ENCODE measurements at regions not wholly inside any gene's neighbourhood (a gene's known extent, or its start where the extent isn't known, plus 50 kb on each side); places are given as distances from the start of the nearest gene placed in this dataset.

DNA sequence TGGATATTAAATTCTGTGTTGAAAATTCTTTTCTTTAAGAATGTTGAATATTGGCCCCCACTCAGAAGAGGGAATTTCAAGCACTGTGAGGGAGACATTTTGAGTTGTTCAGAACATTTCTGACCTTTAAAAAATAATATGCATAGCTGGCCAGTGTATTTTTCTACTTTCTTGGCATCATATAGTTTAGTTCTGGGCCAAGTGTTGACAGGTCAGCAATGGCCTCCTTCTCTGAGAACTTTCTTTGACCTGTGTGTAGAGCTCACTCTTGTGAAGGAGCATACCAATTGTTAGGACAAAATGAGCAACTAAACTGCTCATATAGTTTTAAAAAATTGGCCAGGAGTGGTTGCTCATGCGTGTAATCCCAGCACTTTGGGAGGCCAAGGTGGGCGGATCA is 376.0 kb downstream of the LRRC70 start:
- POLR2A ChIA-PET (ENCODE audit: partially characterized antibody) = no interaction called here
- H4K91ac ChIP-seq (replicated peaks; ENCODE audit: insufficient read length, low read length) = no peak overlapping the region
- H3K9me3 ChIP-seq (ENCODE audit: insufficient read depth in 2 of 2, low read depth in 1 of 2, low read length in 1 of 2) = no peaks in the 10 kb centered on the region
- no peak overlapping the region for H3K4me3 ChIP-seq (ENCODE audit: extremely low read depth in 1 of 4, insufficient read depth in 2 of 4, low read depth in 3 of 4, low read length in 4 of 4)
- H3K4me2 ChIP-seq (ENCODE audit: insufficient read depth in 1 of 2, low read depth in 2 of 2, low read length in 2 of 2) = no peak overlapping the region
- FAIRE-seq (no peak), DNase-seq (ENCODE audit: low read depth in 1 of 2, low spot score in 2 of 2) (no peak)
- H2BK12ac ChIP-seq (ENCODE audit: low read depth, low read length) = no peak overlapping the region
- WGBS, 2 experiments (ENCODE audit: extremely low coverage in 1 of 2, insufficient coverage in 1 of 2, insufficient read length in 1 of 2, insufficient replicate concordance in 2 of 2, low coverage in 1 of 2, low lambda C conversion rate in 2 of 2, missing lambda C conversion rate in 1 of 2) = 96% methylated on average over 2 of the region's 2 CpGs; no CpG with 5 or more reads in 1 of the 2 experiments
- H3K79me1 ChIP-seq (ENCODE audit: low read depth, low read length) = no peaks in the 10 kb centered on the region
- H3K4ac ChIP-seq (replicated peaks; ENCODE audit: insufficient read length, low read depth, low read length) = no peak overlapping the region
- H2BK15ac ChIP-seq (ENCODE audit: low read length) = no peak overlapping the region
- no peaks in the 10 kb centered on the region for H3K79me2 ChIP-seq (ENCODE audit: control insufficient read depth in 1 of 2, insufficient read depth in 2 of 2, low read length in 2 of 2)
- no peaks in the 10 kb centered on the region for H3K36me3 ChIP-seq (ENCODE audit: control insufficient read depth in 2 of 4, insufficient read depth in 4 of 4, low read length in 3 of 4)
- no peak overlapping the region for H4K5ac ChIP-seq (ENCODE audit: insufficient read length, low read depth, low read length)
- H3K27me3 ChIP-seq (replicated peaks in 1 of 4; ENCODE audit: control insufficient read depth in 3 of 4, extremely low read depth in 1 of 4, insufficient read depth in 3 of 4, low read length in 3 of 4) = no peaks in the 10 kb centered on the region
- H3K18ac ChIP-seq (ENCODE audit: extremely low read depth, low read length) = no peak overlapping the region
- H3K14ac ChIP-seq (ENCODE audit: insufficient read length) = no peak overlapping the region
- no peak overlapping the region for H2BK120ac ChIP-seq (replicated peaks; ENCODE audit: low read depth, low read length)
- H4K20me1 ChIP-seq (replicated peaks in 1 of 2; ENCODE audit: control insufficient read depth in 1 of 2, insufficient read depth in 2 of 2, low read length in 2 of 2) = no peaks in the 10 kb centered on the region
- CTCF ChIA-PET (ENCODE audit: partially characterized antibody) = no interaction called here
- no peak overlapping the region for H2BK5ac ChIP-seq (ENCODE audit: low read depth, low read length)
- H3K23me2 ChIP-seq (ENCODE audit: low read depth, low read length) = no peaks in the 10 kb centered on the region
- H3K27ac ChIP-seq (ENCODE audit: low read depth, low read length) = no peak overlapping the region
- no peak overlapping the region for H3K23ac ChIP-seq (ENCODE audit: insufficient read length)
- H4K8ac ChIP-seq (ENCODE audit: extremely low read depth, insufficient read depth, low read length) = no peak overlapping the region
- H3K9ac ChIP-seq (replicated peaks in 1 of 4; ENCODE audit: extremely low read depth in 1 of 4, low read depth in 3 of 4, low read length in 3 of 4) = no peak overlapping the region
- no peak overlapping the region for H3K56ac ChIP-seq (replicated peaks; ENCODE audit: insufficient read length, low read depth, low read length)
- no peak overlapping the region for H2AK5ac ChIP-seq (ENCODE audit: low read depth, low read length)
- no peaks in the 10 kb centered on the region for H3K4me1 ChIP-seq (replicated peaks in 1 of 4; ENCODE audit: control insufficient read depth in 3 of 4, insufficient read depth in 4 of 4, low read length in 3 of 4)
- no peak overlapping the region for H2AFZ ChIP-seq (ENCODE audit: low read length)
- no peak overlapping the region for H2BK20ac ChIP-seq (ENCODE audit: low read length)
- TF ChIP-seq ZNF274 (IDR thresholded peaks at IDR 0.05; ENCODE audit: borderline replicate concordance, extremely low read depth, low read length) (no peak), CHD1 (IDR thresholded peaks at IDR 0.05; ENCODE audit: low read depth, low read length) (no peak), SIRT6 (IDR thresholded peaks at IDR 0.05; ENCODE audit: low read length) (no peak), YY1 (IDR thresholded peaks at IDR 0.05; ENCODE audit: low read depth, low read length) (no peak), KDM1A (IDR thresholded peaks at IDR 0.05; ENCODE audit: borderline replicate concordance, low read length) (no peak), KDM5A (IDR thresholded peaks at IDR 0.05; ENCODE audit: low read length) (no peak), CREB1 (IDR thresholded peaks at IDR 0.05) (no peak), SP1 (IDR thresholded peaks at IDR 0.05; ENCODE audit: low read depth, low read length) (no peak), SAP30 (IDR thresholded peaks at IDR 0.05; ENCODE audit: insufficient read depth, insufficient replicate concordance, low read length) (no peak), FOSL1 (IDR thresholded peaks at IDR 0.05; ENCODE audit: insufficient read depth, low read depth, low read length) (no peak)
- TF ChIP-seq, protein P1, sequence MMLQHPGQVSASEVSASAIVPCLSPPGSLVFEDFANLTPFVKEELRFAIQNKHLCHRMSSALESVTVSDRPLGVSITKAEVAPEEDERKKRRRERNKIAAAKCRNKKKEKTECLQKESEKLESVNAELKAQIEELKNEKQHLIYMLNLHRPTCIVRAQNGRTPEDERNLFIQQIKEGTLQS (IDR thresholded peaks at IDR 0.05; ENCODE audit: insufficient read depth, low read depth, low read length) = no peak
- TF ChIP-seq, protein P2, sequence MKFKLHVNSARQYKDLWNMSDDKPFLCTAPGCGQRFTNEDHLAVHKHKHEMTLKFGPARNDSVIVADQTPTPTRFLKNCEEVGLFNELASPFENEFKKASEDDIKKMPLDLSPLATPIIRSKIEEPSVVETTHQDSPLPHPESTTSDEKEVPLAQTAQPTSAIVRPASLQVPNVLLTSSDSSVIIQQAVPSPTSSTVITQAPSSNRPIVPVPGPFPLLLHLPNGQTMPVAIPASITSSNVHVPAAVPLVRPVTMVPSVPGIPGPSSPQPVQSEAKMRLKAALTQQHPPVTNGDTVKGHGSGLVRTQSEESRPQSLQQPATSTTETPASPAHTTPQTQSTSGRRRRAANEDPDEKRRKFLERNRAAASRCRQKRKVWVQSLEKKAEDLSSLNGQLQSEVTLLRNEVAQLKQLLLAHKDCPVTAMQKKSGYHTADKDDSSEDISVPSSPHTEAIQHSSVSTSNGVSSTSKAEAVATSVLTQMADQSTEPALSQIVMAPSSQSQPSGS (IDR thresholded peaks at IDR 0.05; ENCODE audit: low read length) = no peak
- TF ChIP-seq, protein P3, sequence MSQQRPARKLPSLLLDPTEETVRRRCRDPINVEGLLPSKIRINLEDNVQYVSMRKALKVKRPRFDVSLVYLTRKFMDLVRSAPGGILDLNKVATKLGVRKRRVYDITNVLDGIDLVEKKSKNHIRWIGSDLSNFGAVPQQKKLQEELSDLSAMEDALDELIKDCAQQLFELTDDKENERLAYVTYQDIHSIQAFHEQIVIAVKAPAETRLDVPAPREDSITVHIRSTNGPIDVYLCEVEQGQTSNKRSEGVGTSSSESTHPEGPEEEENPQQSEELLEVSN (IDR thresholded peaks at IDR 0.05) = no peak

Measured in H1 (cell line).